IMR-90 (cell line): ENCODE measurements at regions not wholly inside any gene's neighbourhood (a gene's known extent, or its start where the extent isn't known, plus 50 kb on each side); places are given as distances from the start of the nearest gene placed in this dataset.

Experiments
- CEBPB ChIP-seq: IDR thresholded peaks from 2 replicates; pipeline ENCODE4 v1.6.1; 2012; ENCODE audit warnings: low read depth, low read length, improper control_type of control experiment
- CHD1 ChIP-seq: IDR thresholded peaks from 2 replicates; pipeline ENCODE4 v1.6.1; 2012; ENCODE audit warnings: low read depth, low read length, improper control_type of control experiment
- ELK1 ChIP-seq: fragments of 150-350 bp; IDR thresholded peaks from 2 replicates; pipeline ENCODE4 v1.6.1; 2016; ENCODE audit warnings: low read depth, mild to moderate bottlenecking, low read length, moderate library complexity, borderline replicate concordance
- FOS ChIP-seq: fragments of 150-350 bp; IDR thresholded peaks from 2 replicates; pipeline ENCODE4 v1.6.1; 2016; ENCODE audit warnings: low read depth, low read length
- MXI1 ChIP-seq: IDR thresholded peaks from 2 replicates; pipeline ENCODE4 v1.6.1; 2012; ENCODE audit warnings: low read depth, mild to moderate bottlenecking, low read length, moderate library complexity, borderline replicate concordance
- POLR2A ChIP-seq: IDR thresholded peaks from 2 replicates; pipeline ENCODE4 v1.6.1; 2012; ENCODE audit warnings: mild to moderate bottlenecking, low read depth, low read length
- RAD21 ChIP-seq: IDR thresholded peaks from 2 replicates; pipeline ENCODE4 v1.6.1; 2012; ENCODE audit warnings: low read length, improper control_type of control experiment
- RFX5 ChIP-seq: IDR thresholded peaks from 2 replicates; pipeline ENCODE4 v1.8.0; 2012; ENCODE audit warnings: low read depth, mild to moderate bottlenecking, low read length, moderate library complexity
- USF2 ChIP-seq: fragments of 150-350 bp; IDR thresholded peaks from 2 replicates; pipeline ENCODE4 v1.6.1; 2017; ENCODE audit warnings: mild to moderate bottlenecking, antibody characterized with exemption, low read length, low read depth
- TF ChIP-seq, protein P1 (sequence below): conservative IDR thresholded peaks from 2 replicates; pipeline ENCODE4 v1.5.1; 2012; ENCODE audit warnings: mild to moderate bottlenecking, low read depth, low read length, improper control_type of control experiment

GRCh38 chr17:77566151-77566550, 392.4 kb upstream of the TNRC6C start:
- TF ChIP-seq POLR2A (no peak), RFX5 (no peak), FOS (no peak), CHD1 (no peak), RAD21 (no peak), MXI1 (no peak), CEBPB (no peak), ELK1 (no peak), USF2 (no peak)
- TF ChIP-seq, protein P1, sequence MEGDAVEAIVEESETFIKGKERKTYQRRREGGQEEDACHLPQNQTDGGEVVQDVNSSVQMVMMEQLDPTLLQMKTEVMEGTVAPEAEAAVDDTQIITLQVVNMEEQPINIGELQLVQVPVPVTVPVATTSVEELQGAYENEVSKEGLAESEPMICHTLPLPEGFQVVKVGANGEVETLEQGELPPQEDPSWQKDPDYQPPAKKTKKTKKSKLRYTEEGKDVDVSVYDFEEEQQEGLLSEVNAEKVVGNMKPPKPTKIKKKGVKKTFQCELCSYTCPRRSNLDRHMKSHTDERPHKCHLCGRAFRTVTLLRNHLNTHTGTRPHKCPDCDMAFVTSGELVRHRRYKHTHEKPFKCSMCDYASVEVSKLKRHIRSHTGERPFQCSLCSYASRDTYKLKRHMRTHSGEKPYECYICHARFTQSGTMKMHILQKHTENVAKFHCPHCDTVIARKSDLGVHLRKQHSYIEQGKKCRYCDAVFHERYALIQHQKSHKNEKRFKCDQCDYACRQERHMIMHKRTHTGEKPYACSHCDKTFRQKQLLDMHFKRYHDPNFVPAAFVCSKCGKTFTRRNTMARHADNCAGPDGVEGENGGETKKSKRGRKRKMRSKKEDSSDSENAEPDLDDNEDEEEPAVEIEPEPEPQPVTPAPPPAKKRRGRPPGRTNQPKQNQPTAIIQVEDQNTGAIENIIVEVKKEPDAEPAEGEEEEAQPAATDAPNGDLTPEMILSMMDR, result no peak
